AG10803 (cell line): ENCODE measurements at regions not wholly inside any gene's neighbourhood (a gene's known extent, or its start where the extent isn't known, plus 50 kb on each side); places are given as distances from the start of the nearest gene placed in this dataset.

Experiments used
- DNase-seq: peaks from one replicate; pipeline ENCODE4 v3.0.0; 2010; ENCODE audit warnings: low read depth
- H3K4me3 ChIP-seq: 2 replicates; pipeline ENCODE4 v1.5.1; 2011; ENCODE audit warnings: mild to moderate bottlenecking, low read length, control low read depth
- CTCF ChIP-seq: conservative IDR thresholded peaks from 2 replicates; pipeline ENCODE4 v1.5.1; 2011; ENCODE audit warnings: mild to moderate bottlenecking, low read length, control low read depth, inconsistent platforms

GRCh38 chr14:97077253-97077653, 280.1 kb downstream of the VRK1 start:
- peak; percentile 88 for DNase-seq
- H3K4me3 ChIP-seq, result no peak overlapping the region
- no peak for TF ChIP-seq CTCF

- DNase-seq, result no peak
- no peak overlapping the region for H3K4me3 ChIP-seq
- TF ChIP-seq CTCF, result no peak
Measured at GRCh38 chr14:97077687-97078086, 280.5 kb downstream of the VRK1 start.

DNA sequence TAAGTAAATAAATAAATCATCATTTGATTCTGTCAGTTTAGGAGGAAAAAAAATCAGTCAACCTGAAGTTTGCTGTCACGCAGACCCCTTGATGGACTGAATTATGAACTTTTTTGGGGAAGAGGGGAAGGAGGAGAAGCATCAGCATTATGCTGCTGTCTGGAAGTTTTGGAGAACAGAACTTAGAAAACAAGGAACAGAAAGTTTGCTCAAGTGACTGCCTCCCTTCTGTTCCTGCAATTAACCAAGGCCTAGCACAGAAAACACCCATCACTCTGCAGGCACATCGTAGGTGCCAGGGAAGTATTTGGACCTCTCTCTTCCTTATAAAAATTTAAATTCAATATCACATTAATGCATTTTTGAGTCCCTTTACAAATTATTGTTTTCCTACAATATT, 283.8 kb downstream of the VRK1 start:
- no peak for DNase-seq
- TF ChIP-seq CTCF, result no peak
- no peak overlapping the region for H3K4me3 ChIP-seq

- H3K4me3 ChIP-seq, result no peak overlapping the region
- no peak for TF ChIP-seq CTCF
- no peak for DNase-seq
Measured at GRCh38 chr14:97095269-97095668, 298.1 kb downstream of the VRK1 start.

DNA sequence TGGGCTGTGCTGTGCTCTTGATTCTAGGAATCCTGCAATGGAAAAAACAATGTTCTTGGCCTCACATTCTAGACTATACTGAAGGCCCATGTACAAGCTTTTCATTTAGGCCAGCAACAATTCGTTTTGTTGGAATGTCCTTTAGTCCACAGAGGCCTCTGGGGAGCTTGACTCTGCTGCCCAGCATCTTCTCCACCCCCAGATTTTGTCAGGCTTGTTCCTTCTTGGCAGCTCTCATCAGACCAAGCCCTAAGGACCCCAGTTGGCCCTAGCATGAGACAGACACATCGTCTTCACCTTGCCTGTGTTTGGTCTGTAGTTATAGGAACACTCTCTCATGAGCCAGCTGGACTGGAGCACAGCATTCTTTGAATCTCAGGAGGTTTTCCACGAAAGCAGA, 300.1 kb downstream of the VRK1 start:
- no peak overlapping the region for H3K4me3 ChIP-seq
- TF ChIP-seq CTCF, result no peak
- DNase-seq, result no peak

DNA sequence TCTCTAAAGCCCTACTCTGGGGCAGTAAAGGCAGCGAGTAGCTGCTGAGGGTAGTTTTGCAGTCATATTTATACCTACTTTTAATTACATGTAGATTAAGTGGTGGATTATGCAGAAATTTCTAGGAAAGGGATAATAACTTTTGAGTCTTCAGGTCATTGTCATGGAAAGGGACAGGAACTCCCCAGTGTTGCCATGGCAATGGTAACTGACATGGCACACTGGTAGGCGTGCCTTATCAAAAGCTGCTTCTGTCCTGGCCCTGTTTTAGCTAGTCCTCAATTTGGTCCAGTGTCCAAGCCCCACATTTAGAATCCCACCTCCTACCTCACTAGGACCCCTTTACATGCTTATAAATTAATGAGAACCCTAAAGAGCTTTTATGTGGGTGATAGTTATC, 303.1 kb downstream of the VRK1 start:
- DNase-seq, result no peak
- H3K4me3 ChIP-seq, result no peak overlapping the region
- no peak for TF ChIP-seq CTCF

DNA sequence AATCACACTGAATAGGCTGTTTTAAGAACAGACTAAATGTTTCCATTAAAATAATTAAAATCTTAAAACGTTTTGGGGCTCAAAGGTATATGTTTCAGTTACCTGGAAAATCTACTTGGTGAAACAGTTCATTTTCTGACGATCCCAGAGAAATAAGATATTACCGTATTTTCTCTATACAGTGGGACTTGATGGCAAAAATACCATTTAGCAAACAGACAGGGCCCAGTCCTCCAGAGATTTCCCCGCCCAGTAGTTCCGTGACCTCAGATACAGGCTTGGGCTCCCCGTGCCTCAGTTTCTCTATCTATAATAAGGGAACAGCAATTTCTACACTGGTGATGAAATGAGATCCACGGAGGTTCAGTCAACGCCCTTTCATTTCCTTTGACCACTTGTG, 304.4 kb downstream of the VRK1 start:
- DNase-seq, result no peak
- TF ChIP-seq CTCF, result no peak
- no peak overlapping the region for H3K4me3 ChIP-seq
